ENCODE measurements at regions not wholly inside any gene's neighbourhood (a gene's known extent, or its start where the extent isn't known, plus 50 kb on each side); places are given as distances from the start of the nearest gene placed in this dataset. TPM values are rescaled to one million over a fixed set of nuclear protein-coding genes. Genes with fewer than 3 reads are reported as not detected.

GRCh38 chr5:35304291-35304690 lies 74.0 kb upstream of the PRLR start:
- Histone ChIP-seq H3K4me1 (ENCODE audit: insufficient read depth) (no peaks in the 10 kb centered on the region), H3K27ac (ENCODE audit: low read depth) (no peak overlapping the region), H3K4me3 (ENCODE audit: low read depth, low read length) (no peak overlapping the region), H3K36me3 (ENCODE audit: insufficient read depth) (no peaks in the 10 kb centered on the region)
- DNase-seq (ENCODE audit: extremely low spot score), result peak; percentile 23
- 23% methylated on average over 1 of the region's 1 CpG for WGBS

GRCh38 chr5:35303152-35303551 lies 72.9 kb upstream of the PRLR start:
- 88% methylated on average over 2 of the region's 2 CpGs for WGBS

DNA sequence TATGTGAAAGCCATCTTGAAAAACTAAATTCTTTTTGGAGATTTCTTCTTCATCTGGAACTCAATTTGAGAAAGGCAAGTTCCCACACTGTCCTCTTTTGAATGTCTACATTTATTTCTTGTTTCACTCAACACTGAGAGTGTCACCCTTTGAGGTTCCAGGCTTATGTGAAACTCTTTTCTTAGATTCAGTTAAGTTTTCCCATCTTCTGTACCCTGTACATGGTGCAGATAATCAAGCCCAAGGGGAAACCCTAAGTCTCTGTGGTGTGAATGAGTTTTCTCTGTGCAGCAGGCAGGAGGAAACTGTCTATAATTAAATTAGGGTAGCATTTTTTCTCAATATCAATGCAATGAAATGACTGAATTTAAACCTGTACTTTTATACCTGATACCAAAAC lies 72.3 kb upstream of the PRLR start:
- Histone ChIP-seq H3K4me3 (ENCODE audit: low read depth, low read length) (no peak overlapping the region), H3K27ac (ENCODE audit: low read depth) (no peak overlapping the region), H3K36me3 (ENCODE audit: insufficient read depth) (no peaks in the 10 kb centered on the region), H3K4me1 (ENCODE audit: insufficient read depth) (no peaks in the 10 kb centered on the region)
- DNase-seq (ENCODE audit: extremely low spot score), result no peak

More at GRCh38 chr5:35303152-35303551, 72.9 kb upstream of the PRLR start:
- Histone ChIP-seq H3K4me1 (ENCODE audit: insufficient read depth) (no peaks in the 10 kb centered on the region), H3K36me3 (ENCODE audit: insufficient read depth) (no peaks in the 10 kb centered on the region), H3K27ac (ENCODE audit: low read depth) (no peak overlapping the region), H3K4me3 (ENCODE audit: low read depth, low read length) (no peak overlapping the region)
- DNase-seq (ENCODE audit: extremely low spot score), result no peak

GRCh38 chr5:35297755-35298154 lies 67.5 kb upstream of the PRLR start:
- WGBS, result 73% methylated on average over 3 of the region's 3 CpGs
- Histone ChIP-seq H3K36me3 (ENCODE audit: insufficient read depth) (no peaks in the 10 kb centered on the region), H3K4me3 (ENCODE audit: low read depth, low read length) (no peak overlapping the region), H3K27ac (ENCODE audit: low read depth) (no peak overlapping the region), H3K4me1 (ENCODE audit: insufficient read depth) (no peaks in the 10 kb centered on the region)
- no peak for DNase-seq (ENCODE audit: extremely low spot score)

DNA sequence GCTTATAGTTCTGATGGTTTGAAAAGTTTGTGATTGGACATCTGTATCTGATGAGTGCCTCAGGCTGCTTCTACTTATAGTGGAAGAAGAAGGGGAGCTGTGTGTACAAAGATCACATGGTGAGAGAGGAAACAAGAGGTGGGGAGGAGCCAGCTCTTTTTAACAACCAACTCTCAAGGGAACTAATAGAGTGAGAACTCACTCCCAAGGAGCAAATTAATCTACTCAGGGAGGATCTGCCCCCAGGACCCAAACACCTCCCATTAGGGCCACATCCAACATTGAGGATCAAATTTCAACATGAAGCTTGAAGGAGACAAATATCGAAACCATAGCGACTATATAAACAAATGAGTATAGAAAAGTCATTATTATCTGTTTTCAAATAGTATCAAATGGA lies 64.7 kb upstream of the PRLR start:
- H3K4me1 ChIP-seq (ENCODE audit: insufficient read depth), result no peaks in the 10 kb centered on the region
- DNase-seq (ENCODE audit: extremely low spot score), result no peak
- no peaks in the 10 kb centered on the region for H3K36me3 ChIP-seq (ENCODE audit: insufficient read depth)
- no peak overlapping the region for H3K27ac ChIP-seq (ENCODE audit: low read depth)
- H3K4me3 ChIP-seq (ENCODE audit: low read depth, low read length), result no peak overlapping the region
- WGBS, result 82% methylated on average over 2 of the region's 2 CpGs

DNA sequence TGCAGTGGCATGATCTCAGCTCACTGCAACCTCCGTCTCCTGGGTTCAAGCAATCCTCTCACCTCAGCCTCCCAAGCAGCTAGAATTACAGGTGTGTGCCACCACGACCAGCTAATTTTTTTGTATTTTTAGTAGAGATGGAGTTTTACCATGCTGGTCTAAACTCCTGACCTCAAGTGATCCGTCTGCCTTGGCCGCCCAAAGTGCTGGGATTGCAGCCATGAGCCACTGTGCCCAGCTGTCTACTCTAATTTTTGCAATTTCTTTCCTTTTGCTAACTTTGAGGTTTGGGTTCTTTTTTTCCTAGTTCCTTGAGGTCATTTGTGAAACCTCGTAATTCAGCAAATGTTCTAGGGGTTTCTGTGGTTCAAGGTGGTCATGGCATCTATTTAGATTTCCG lies 63.7 kb upstream of the PRLR start:
- Histone ChIP-seq H3K4me1 (ENCODE audit: insufficient read depth) (no peaks in the 10 kb centered on the region), H3K4me3 (ENCODE audit: low read depth, low read length) (no peak overlapping the region), H3K36me3 (ENCODE audit: insufficient read depth) (no peaks in the 10 kb centered on the region), H3K27ac (ENCODE audit: low read depth) (no peak overlapping the region)
- no peak for DNase-seq (ENCODE audit: extremely low spot score)
- WGBS, result 77% methylated on average over 6 of the region's 6 CpGs

GRCh38 chr5:35285435-35285834 lies 55.1 kb upstream of the PRLR start:
- no peak for DNase-seq (ENCODE audit: extremely low spot score)
- H3K4me1 ChIP-seq (ENCODE audit: insufficient read depth), result no peaks in the 10 kb centered on the region
- no peak overlapping the region for H3K27ac ChIP-seq (ENCODE audit: low read depth)
- no peak overlapping the region for H3K4me3 ChIP-seq (ENCODE audit: low read depth, low read length)
- no peaks in the 10 kb centered on the region for H3K36me3 ChIP-seq (ENCODE audit: insufficient read depth)
- 64% methylated on average over 3 of the region's 3 CpGs for WGBS

DNA sequence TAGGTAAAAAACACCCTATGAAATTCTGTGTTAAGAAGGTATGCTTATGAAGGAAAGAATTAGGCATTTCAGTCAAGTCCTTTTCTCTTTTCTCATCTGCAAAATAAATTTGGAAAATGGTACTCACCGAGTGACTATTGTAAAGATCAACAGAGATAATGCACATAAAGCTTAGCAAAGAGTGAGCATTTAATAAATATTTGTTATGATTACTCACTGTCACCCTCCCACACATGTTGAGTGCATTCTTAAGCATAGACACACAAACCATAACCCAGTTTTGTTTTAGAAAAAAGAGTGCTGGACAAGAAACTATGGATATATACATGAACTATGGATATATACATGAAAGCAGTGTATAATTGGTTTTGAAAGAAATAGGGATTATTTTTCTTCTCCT lies 54.7 kb upstream of the PRLR start:
- Histone ChIP-seq H3K27ac (ENCODE audit: low read depth) (no peak overlapping the region), H3K36me3 (ENCODE audit: insufficient read depth) (no peaks in the 10 kb centered on the region), H3K4me3 (ENCODE audit: low read depth, low read length) (no peak overlapping the region), H3K4me1 (ENCODE audit: insufficient read depth) (no peaks in the 10 kb centered on the region)
- WGBS, result 54% methylated on average over 1 of the region's 1 CpG
- no peak for DNase-seq (ENCODE audit: extremely low spot score)

- Histone ChIP-seq H3K36me3 (ENCODE audit: insufficient read depth) (no peaks in the 10 kb centered on the region), H3K4me3 (ENCODE audit: low read depth, low read length) (no peak overlapping the region), H3K27ac (ENCODE audit: low read depth) (no peak overlapping the region), H3K4me1 (ENCODE audit: insufficient read depth) (no peaks in the 10 kb centered on the region)
- no peak for DNase-seq (ENCODE audit: extremely low spot score)
Measured at GRCh38 chr5:35284364-35284763, 54.1 kb upstream of the PRLR start.

- 38% methylated on average over 1 of the region's 1 CpG for WGBS
- DNase-seq (ENCODE audit: extremely low spot score), result no peak
- H3K4me3 ChIP-seq (ENCODE audit: low read depth, low read length), result no peak overlapping the region
- no peaks in the 10 kb centered on the region for H3K36me3 ChIP-seq (ENCODE audit: insufficient read depth)
- no peaks in the 10 kb centered on the region for H3K4me1 ChIP-seq (ENCODE audit: insufficient read depth)
- no peak overlapping the region for H3K27ac ChIP-seq (ENCODE audit: low read depth)
Measured at GRCh38 chr5:35282810-35283209, 52.5 kb upstream of the PRLR start.

- WGBS, result 72% methylated on average over 2 of the region's 2 CpGs
- DNase-seq (ENCODE audit: extremely low spot score), result no peak
- Histone ChIP-seq H3K4me1 (ENCODE audit: insufficient read depth) (no peaks in the 10 kb centered on the region), H3K4me3 (ENCODE audit: low read depth, low read length) (no peak overlapping the region), H3K27ac (ENCODE audit: low read depth) (no peak overlapping the region), H3K36me3 (ENCODE audit: insufficient read depth) (no peaks in the 10 kb centered on the region)
Measured at GRCh38 chr5:35281613-35282012, 51.3 kb upstream of the PRLR start.

Small RNA genes in the stretch of these regions (small RNA-seq; reads per million reads assigned to genes)
- not detected for gene RF00012

All from urinary bladder (tissue), 4 donors.